Lower leg skin (tissue), 4 donors: ENCODE measurements at regions not wholly inside any gene's neighbourhood (a gene's known extent, or its start where the extent isn't known, plus 50 kb on each side); places are given as distances from the start of the nearest gene placed in this dataset.

ENCODE experiments used
- DNase-seq, 2 donors: peaks; one replicate each; pipeline ENCODE4 v3.0.0-alpha.2; 2019; ENCODE audit warnings: low spot score in 2 of 2
- H3K4me3 ChIP-seq: fragments of 200-600 bp; sonication (generic); 2 replicates; pipeline ENCODE4 v1.5.1; 2017; ENCODE audit warnings: mild to moderate bottlenecking, low read depth; ENCODE audit not compliant: poor library complexity, severe bottlenecking
- CTCF ChIP-seq, 3 donors: fragments of 450-650 bp; IDR thresholded peaks; one replicate each; pipeline ENCODE4 v1.5.1; 2016; ENCODE audit warnings: antibody characterized with exemption in 3 of 3, mild to moderate bottlenecking in 3 of 3, moderate library complexity in 2 of 3
- POLR2A ChIP-seq, 2 donors: fragments of 450-650 bp; IDR thresholded peaks; one replicate each; pipeline ENCODE4 v1.6.1; 2016 to 2017; ENCODE audit warnings: antibody characterized with exemption in 2 of 2, mild to moderate bottlenecking in 1 of 2, moderate library complexity in 1 of 2
- WGBS, 2 donors: methylation state at CpG; one replicate each; pipeline ENCODE4 v1.1.5; 2018; 5-methylcytosine and 5-hydroxymethylcytosine counted together
- intact Hi-C: fragments of 100-400 bp; cut with DNase I; formaldehyde crosslinking; loops from one replicate; pipeline ENCODE4 v1.15.0; 2023; ENCODE audit warnings: low total_unique reads

DNA sequence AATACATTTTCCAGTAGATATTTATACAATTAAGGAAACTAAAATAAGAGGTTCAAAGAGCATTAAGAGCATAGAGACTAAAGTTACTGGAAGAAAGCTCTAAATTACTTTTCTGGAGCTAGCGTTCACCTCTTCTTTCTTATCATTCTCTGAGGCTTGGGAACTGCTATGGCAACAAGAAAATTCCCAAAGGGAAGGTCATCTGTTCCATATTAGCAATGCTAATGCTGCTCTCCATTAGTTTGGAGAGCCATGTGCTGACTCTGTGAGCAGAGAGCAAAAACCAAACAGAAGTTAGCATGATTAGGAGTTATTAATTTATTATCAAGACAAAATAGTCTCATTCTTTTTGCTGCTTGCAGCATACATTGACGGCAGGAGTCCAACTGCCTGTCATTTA is 143.1 kb upstream of the SLC16A7 start:
- WGBS, 2 donors, result 60 to 63% methylated on average over 2 of the region's 2 CpGs
- intact Hi-C loops, result no loop called here
- DNase-seq, result no peak
- TF ChIP-seq CTCF (IDR thresholded peaks at IDR 0.05) (no peak), POLR2A (IDR thresholded peaks at IDR 0.05) (no peak)
- no peak overlapping the region for H3K4me3 ChIP-seq

DNA sequence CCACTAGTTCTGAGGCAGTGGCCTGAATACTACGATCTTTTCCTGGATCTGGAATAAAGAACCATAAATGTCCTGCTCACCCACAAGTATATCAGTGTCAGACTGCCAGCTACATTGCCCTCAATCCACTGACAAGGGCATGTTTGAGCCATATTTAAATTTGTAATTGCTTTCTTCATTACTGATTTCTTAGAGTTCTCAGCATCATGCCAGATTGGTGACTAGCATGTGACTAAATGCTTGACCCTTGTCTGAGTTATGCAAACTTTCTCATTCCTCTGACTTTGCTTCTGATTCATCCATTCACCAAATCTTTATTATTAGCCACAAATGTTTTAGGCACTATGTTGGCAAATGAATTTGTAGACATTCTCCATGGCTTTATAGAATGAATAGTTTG is 143.6 kb upstream of the SLC16A7 start:
- 41 to 77% methylated on average over 1 of the region's 1 CpG for WGBS, 2 donors
- DNase-seq, result no peak

GRCh38 chr12:59446116-59446515 is 149.7 kb upstream of the SLC16A7 start:
- WGBS, 2 donors, result 56 to 79% methylated on average over 3 of the region's 3 CpGs
- TF ChIP-seq POLR2A (IDR thresholded peaks at IDR 0.05) (no peak), CTCF (IDR thresholded peaks at IDR 0.05) (no peak)
- intact Hi-C loops, result no loop called here
- no peak overlapping the region for H3K4me3 ChIP-seq
- DNase-seq, result no peak

More for the DNA sequence above, 143.6 kb upstream of the SLC16A7 start:
- TF ChIP-seq POLR2A (IDR thresholded peaks at IDR 0.05) (no peak), CTCF (IDR thresholded peaks at IDR 0.05) (no peak)
- no peak overlapping the region for H3K4me3 ChIP-seq
- intact Hi-C loops, result no loop called here

GRCh38 chr12:59444932-59445331 is 150.9 kb upstream of the SLC16A7 start:
- intact Hi-C loops, result no loop called here
- TF ChIP-seq CTCF (IDR thresholded peaks at IDR 0.05), result no peak
- no peak for TF ChIP-seq POLR2A (IDR thresholded peaks at IDR 0.05)
- no peak overlapping the region for H3K4me3 ChIP-seq
- 96 to 100% methylated on average over 1 of the region's 1 CpG for WGBS, 2 donors
- DNase-seq, result no peak

GRCh38 chr12:59432057-59432456 is 163.8 kb upstream of the SLC16A7 start:
- DNase-seq, result no peak
- WGBS, 2 donors, result 61 to 63% methylated on average over 1 of the region's 1 CpG

More at GRCh38 chr12:59432057-59432456, 163.8 kb upstream of the SLC16A7 start:
- TF ChIP-seq POLR2A (IDR thresholded peaks at IDR 0.05) (no peak), CTCF (IDR thresholded peaks at IDR 0.05) (no peak)
- intact Hi-C loops, result no loop called here
- H3K4me3 ChIP-seq, result no peak overlapping the region
